GM18868 (cell line): ENCODE measurements at regions not wholly inside any gene's neighbourhood (a gene's known extent, or its start where the extent isn't known, plus 50 kb on each side); places are given as distances from the start of the nearest gene placed in this dataset.

ENCODE experiments used
- ATAC-seq: cut with Tn5 transposase; IDR thresholded peaks from one replicate; pipeline ENCODE4 v1.9.1; 2021; ENCODE audit warnings: mild to moderate bottlenecking, moderate library complexity; ENCODE audit not compliant: unreplicated experiment

DNA sequence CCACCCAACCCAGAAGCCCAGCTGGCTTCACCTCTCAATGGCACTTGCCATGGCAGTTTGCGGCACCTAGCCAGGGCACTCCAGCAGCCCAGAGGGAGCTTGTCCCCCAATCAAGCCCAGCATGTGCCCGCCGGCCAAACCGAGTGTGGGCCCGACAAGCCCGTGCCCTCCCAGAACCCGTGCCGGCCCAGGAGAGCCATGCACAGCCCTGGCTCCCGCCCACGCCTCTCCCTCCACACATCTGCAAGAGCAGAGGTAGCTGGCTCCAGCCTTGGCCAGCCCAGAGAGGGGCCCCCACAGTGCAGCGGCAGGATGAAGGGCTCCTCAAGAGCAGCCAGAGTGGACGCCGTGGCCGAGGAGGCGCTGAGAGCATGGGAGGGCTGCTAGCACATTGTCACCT, 2278.0 kb upstream of the PCDH20 start:
- no peak for ATAC-seq

GRCh38 chr13:63691474-63691873, 2275.8 kb upstream of the PCDH20 start:
- ATAC-seq: no peak

- no peak for ATAC-seq
Measured at GRCh38 chr13:63690672-63691071, 2275.0 kb upstream of the PCDH20 start.

DNA sequence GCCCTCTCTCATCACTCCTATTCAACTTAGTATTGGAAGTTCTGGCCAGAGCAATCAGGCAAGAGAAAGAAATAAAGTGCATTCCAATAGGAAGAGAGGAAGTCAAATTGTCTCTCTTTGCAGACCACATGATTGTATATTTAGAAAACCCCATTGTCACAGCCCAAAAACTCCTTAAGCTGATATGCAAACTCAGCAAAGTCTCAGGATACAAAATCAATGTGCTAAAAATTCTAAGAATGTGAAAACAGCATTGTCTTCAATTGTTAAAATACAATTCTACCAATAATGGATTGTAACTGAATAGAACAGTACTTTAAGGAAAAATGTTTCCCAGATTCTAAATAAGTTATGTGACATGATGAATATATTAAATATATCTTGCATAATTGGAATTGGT, 2269.2 kb upstream of the PCDH20 start:
- no peak for ATAC-seq

- ATAC-seq: no peak
Measured at GRCh38 chr13:63680704-63681103, 2265.1 kb upstream of the PCDH20 start.

DNA sequence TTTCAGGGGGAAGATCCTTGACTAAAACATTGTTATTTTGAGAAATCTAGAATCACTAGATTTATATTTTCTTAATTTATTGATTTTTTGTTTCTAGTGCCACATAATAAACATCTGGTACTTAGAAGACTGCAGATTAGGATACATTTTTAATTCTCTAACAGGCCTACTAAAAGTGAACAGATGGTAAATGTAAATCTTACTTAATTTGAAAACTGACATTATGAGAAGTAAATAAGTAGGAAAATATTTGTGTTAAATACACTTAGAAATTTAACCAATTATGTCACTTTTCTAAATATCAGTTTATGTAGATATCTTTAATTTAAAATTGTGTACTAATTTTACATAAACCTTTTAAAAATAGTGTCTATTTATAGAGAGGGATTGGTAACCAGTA, 2255.6 kb upstream of the PCDH20 start:
- no peak for ATAC-seq

- no peak for ATAC-seq
Measured at GRCh38 chr13:63651394-63651793, 2235.7 kb upstream of the PCDH20 start.

GRCh38 chr13:63643543-63643942, 2227.9 kb upstream of the PCDH20 start:
- ATAC-seq: no peak

DNA sequence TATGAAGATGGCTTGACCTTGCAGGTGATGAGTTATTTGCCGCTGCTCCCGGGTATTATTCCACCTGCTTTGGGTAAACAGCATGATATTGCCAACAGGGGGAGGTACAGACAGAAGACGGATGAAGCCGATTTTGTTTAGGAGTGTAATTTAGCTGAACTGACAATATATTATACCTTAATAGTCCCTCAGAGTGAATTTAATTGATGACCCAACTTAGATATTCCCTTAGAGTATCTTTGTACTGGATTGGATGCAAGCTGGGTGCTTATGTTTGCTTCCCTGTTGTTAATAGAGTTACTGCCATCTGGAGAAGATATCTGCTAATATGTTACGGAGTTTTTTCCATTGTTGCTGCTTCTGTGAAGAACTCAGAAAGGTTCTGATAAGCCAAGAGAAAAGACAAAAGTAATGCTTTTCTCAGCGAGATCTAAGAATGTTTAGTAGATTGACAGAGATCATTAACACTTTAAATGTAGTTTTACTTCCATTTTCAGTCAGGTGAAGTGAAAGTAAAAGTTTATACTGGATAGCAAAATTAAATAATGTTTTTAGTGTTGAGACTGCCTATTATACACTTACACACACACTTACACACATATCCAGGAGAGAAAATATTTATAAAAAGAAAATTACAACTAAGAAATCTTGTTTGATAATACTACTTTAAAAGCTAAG, 2220.8 kb upstream of the PCDH20 start:
- peak; percentile 53 for ATAC-seq

DNA sequence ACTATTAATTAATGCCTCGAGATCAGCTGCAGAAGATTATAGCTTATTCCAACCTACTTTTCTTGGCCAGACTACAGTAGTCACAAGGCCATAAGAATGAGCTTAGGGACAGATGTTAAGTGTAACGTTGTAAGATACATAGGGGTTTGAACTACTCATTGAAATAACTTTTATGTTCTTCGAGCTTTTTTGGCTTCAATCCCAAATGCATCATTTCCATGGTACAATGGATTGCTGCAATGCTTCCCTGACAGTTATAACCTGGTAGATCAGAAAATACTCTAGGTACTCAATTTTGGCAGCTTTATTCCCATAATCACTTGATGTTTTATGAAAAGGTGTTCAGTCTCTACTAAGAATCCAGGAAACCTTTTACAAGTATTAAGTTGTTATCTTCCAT, 2216.7 kb upstream of the PCDH20 start:
- ATAC-seq: no peak

GRCh38 chr13:63631006-63631405, 2215.4 kb upstream of the PCDH20 start:
- no peak for ATAC-seq

GRCh38 chr13:63629591-63629990, 2213.9 kb upstream of the PCDH20 start:
- no peak for ATAC-seq

- no peak for ATAC-seq
Measured at GRCh38 chr13:63628310-63628709, 2212.7 kb upstream of the PCDH20 start.

- ATAC-seq: no peak
Measured at GRCh38 chr13:63625869-63626268, 2210.2 kb upstream of the PCDH20 start.

DNA sequence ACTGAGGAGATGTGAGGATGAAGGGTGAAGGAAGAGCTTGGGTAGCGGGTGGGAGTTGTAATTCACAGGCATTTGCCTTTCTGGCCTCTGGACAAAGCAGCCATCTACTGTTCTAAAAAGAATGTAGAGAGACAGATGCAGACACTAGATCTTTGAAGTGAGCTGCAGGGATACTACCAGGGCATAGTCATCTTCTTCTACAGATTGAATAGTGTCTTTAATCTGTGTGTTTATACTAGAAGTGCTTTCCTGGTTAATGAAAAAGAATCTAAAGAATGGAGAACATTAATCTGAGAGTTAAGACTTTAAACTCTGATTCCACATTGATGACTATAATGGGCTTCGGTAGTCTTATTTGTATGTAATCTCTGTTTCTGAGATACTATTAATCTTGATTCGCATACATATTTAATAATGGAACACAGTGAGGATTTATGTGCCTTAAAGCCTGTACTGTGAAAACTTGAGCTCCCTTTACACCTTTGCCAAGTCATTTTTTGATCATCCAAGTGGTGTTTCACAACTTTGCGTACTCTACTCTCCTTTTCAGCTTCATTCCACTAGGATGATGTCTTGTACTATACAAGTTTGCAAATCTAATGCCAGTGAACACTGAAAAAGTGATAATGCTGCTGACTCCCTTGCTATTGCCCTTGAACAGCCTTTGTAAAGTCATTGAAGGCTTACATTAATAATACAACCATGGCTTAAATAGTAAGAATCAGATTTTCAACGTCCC, 2199.4 kb upstream of the PCDH20 start:
- no peak for ATAC-seq

GRCh38 chr13:63607153-63607552, 2191.5 kb upstream of the PCDH20 start:
- no peak for ATAC-seq

GRCh38 chr13:63605962-63606361, 2190.3 kb upstream of the PCDH20 start:
- ATAC-seq: no peak

- peak; percentile 47 for ATAC-seq
Measured at GRCh38 chr13:63605403-63605802, 2189.8 kb upstream of the PCDH20 start.

GRCh38 chr13:63595811-63596210, 2180.2 kb upstream of the PCDH20 start:
- no peak for ATAC-seq

GRCh38 chr13:63586467-63586866, 2170.8 kb upstream of the PCDH20 start:
- ATAC-seq: no peak

- ATAC-seq: no peak
Measured at GRCh38 chr13:63578796-63579195, 2163.1 kb upstream of the PCDH20 start.

DNA sequence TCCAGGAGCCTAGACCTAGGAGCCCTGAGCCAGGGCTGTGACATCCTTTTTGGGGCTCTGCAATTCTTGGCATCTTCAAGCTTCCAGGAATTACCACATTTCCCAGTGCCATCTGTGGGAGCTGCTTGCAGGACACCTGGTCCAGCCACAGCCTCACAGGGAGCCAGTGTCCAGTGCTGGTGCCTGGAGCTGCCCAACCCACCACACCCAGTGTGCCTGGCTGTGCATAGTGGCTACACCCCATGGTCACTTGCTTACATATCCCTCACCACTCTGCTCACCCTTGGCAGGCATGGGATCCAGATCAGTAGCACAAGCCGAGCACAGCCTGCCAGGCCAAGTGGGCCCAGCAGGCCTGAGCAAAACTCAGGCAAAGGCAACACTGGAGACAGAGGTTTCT, 2151.4 kb upstream of the PCDH20 start:
- ATAC-seq: no peak

- ATAC-seq: no peak
Measured at GRCh38 chr13:63554157-63554556, 2138.5 kb upstream of the PCDH20 start.
